Endothelial cell of umbilical vein (primary cell): ENCODE measurements at regions not wholly inside any gene's neighbourhood (a gene's known extent, or its start where the extent isn't known, plus 50 kb on each side); places are given as distances from the start of the nearest gene placed in this dataset.

Experiments
- BruUV-seq: library from RNA; stranded (reverse); fragments of 400-500 nt; replicated peaks from 2 replicates; lab custom pipeline; 2021; lab: Mats Ljungman, UMichigan
- CTCF ChIA-PET: fragments of 300-600, 350-600 bp; sonication (Branson Sonifier 250); formaldehyde crosslinking; loops from one replicate; lab custom pipeline; 2021; ENCODE audit warnings: antibody characterized with exemption, inconsistent platforms; lab: Charles Lee
- POLR2A ChIA-PET: fragments of 300-600, 350-600 bp; sonication (Branson Sonifier 250); formaldehyde crosslinking; loops from one replicate; lab custom pipeline; 2021; ENCODE audit warnings: antibody characterized with exemption, inconsistent platforms; lab: Charles Lee
- DNase-seq: peaks from one replicate; pipeline ENCODE4 v3.0.0-alpha.2; 2011; ENCODE audit warnings: low read depth, low spot score
- FAIRE-seq: peaks from 2 replicates; lab custom pipeline; 2011; peaks lifted over from hg19 to GRCh38; lab: Jason Lieb, UNC
- H2AFZ ChIP-seq: 2 replicates; pipeline ENCODE4 v1.6.0; 2012; ENCODE audit warnings: low read depth, low read length, control low read depth, inconsistent platforms
- H3K27ac ChIP-seq: 2 replicates; pipeline ENCODE4 v1.5.1; 2011; ENCODE audit warnings: low read depth, mild to moderate bottlenecking, control low read depth, low read length, moderate library complexity; ENCODE audit not compliant: insufficient read depth
- H3K27me3 ChIP-seq, 2 experiments: 2 replicates each; pipeline versions ENCODE4 v1.6.0 to v1.6.1; 2011; ENCODE audit warnings: low read length in 2 of 2, mixed read lengths in 1 of 2; ENCODE audit not compliant: control insufficient read depth in 2 of 2, insufficient read depth in 2 of 2
- H3K36me3 ChIP-seq, 2 experiments: 2 replicates in 1 of 2; 3 replicates in 1 of 2; pipeline ENCODE4 v1.5.1; 2011; ENCODE audit warnings: low read length in 2 of 2, mild to moderate bottlenecking in 1 of 2, moderate library complexity in 1 of 2; ENCODE audit not compliant: control insufficient read depth in 2 of 2, insufficient read depth in 2 of 2; ENCODE audit errors: extremely low read depth in 1 of 2
- H3K4me1 ChIP-seq: 3 replicates; pipeline ENCODE4 v1.5.1; 2011; ENCODE audit warnings: mild to moderate bottlenecking, low read length; ENCODE audit not compliant: control insufficient read depth, insufficient read depth; ENCODE audit errors: extremely low read depth
- H3K4me2 ChIP-seq: 2 replicates; pipeline ENCODE4 v1.6.1; 2011; ENCODE audit warnings: low read length, control low read depth, mixed read lengths; ENCODE audit not compliant: insufficient read depth
- H3K4me3 ChIP-seq, 3 experiments: fragments of 200-600 bp in 1 of 3; sonication (generic), shearing (Covaris generic) in 1 of 3; replicated peaks in 1 of 3; 2 replicates each; pipeline ENCODE4 v1.5.1; 2011 to 2016; ENCODE audit warnings: control low read depth in 3 of 3, low read length in 3 of 3, mild to moderate bottlenecking in 2 of 3, inconsistent platforms in 1 of 3, low read depth in 1 of 3, moderate library complexity in 1 of 3; ENCODE audit not compliant: insufficient read depth in 1 of 3
- H3K79me2 ChIP-seq: 2 replicates; pipeline ENCODE4 v1.6.0; 2012; ENCODE audit warnings: low read length, inconsistent platforms; ENCODE audit not compliant: control insufficient read depth, insufficient read depth
- H3K9ac ChIP-seq: replicated peaks from 2 replicates; pipeline ENCODE3; 2011; ENCODE audit warnings: low read length, control low read depth; ENCODE audit not compliant: insufficient read depth; ENCODE audit errors: extremely low read depth
- H3K9me1 ChIP-seq: replicated peaks from 3 replicates; pipeline ENCODE4 v1.6.0; 2011; ENCODE audit warnings: mild to moderate bottlenecking, low read length; ENCODE audit not compliant: control insufficient read depth, insufficient read depth; ENCODE audit errors: extremely low read depth
- H3K9me3 ChIP-seq: replicated peaks from 2 replicates; pipeline ENCODE4 v1.5.1; 2012; ENCODE audit warnings: low read length, inconsistent platforms; ENCODE audit not compliant: control insufficient read depth, insufficient read depth
- H4K20me1 ChIP-seq: replicated peaks from 2 replicates; pipeline ENCODE3; 2011; ENCODE audit warnings: mild to moderate bottlenecking, low read length; ENCODE audit not compliant: control insufficient read depth, insufficient read depth; ENCODE audit errors: extremely low read depth
- CTCF ChIP-seq, 2 donors: IDR thresholded peaks; 1 replicate in 1 of 2; 2 replicates in 1 of 2; pipeline ENCODE4 v1.5.1; 2011; ENCODE audit warnings: low read length in 2 of 2, mild to moderate bottlenecking in 2 of 2, moderate library complexity in 2 of 2, control low read depth in 1 of 2, inconsistent platforms in 1 of 2, low read depth in 1 of 2; ENCODE audit not compliant: insufficient read depth in 1 of 2; ENCODE audit errors: extremely low read depth in 1 of 2
- EZH2 ChIP-seq: IDR thresholded peaks from 2 replicates; pipeline ENCODE4 v1.6.1; 2012; ENCODE audit warnings: borderline replicate concordance, low read depth, mild to moderate bottlenecking, moderate library complexity, low read length, inconsistent platforms; ENCODE audit not compliant: severe bottlenecking
- FOS ChIP-seq: IDR thresholded peaks from 2 replicates; pipeline ENCODE4 v1.6.1; 2011; ENCODE audit warnings: mild to moderate bottlenecking, low read length, moderate library complexity, borderline replicate concordance; ENCODE audit not compliant: insufficient read depth
- GATA2 ChIP-seq: IDR thresholded peaks from 2 replicates; pipeline ENCODE4 v1.7.0; 2011; ENCODE audit warnings: low read depth, mild to moderate bottlenecking, moderate library complexity, mixed read lengths, low read length; ENCODE audit not compliant: insufficient read length, insufficient read depth
- JUN ChIP-seq: IDR thresholded peaks from 2 replicates; pipeline ENCODE4 v1.6.1; 2011; ENCODE audit warnings: borderline replicate concordance, low read depth; ENCODE audit not compliant: insufficient read length, insufficient read depth
- MAX ChIP-seq: IDR thresholded peaks from 2 replicates; pipeline ENCODE4 v1.6.1; 2011; ENCODE audit not compliant: insufficient read depth, insufficient read length
- MYC ChIP-seq: IDR thresholded peaks from one replicate; pipeline ENCODE4 v1.6.1; 2011; ENCODE audit warnings: mild to moderate bottlenecking, low read depth, low read length
- POLR2A ChIP-seq: IDR thresholded peaks from 2 replicates; pipeline ENCODE4 v1.6.1; 2012; ENCODE audit warnings: low read depth, mild to moderate bottlenecking, control low read depth, low read length
- POLR2AphosphoS5 ChIP-seq: IDR thresholded peaks from 2 replicates; pipeline ENCODE4 v1.6.1; 2012; ENCODE audit warnings: low read depth, mild to moderate bottlenecking, control low read depth, low read length, moderate library complexity; ENCODE audit not compliant: insufficient read depth
- dilution Hi-C: fragments of 300-500 bp; cut with MboI; formaldehyde crosslinking; loops from one replicate; pipeline ENCODE4 v1.15.0; 2019; ENCODE audit warnings: low sequenced_read_pairs; ENCODE audit not compliant: extremely low pct_ligation_motif_present
- intact Hi-C: fragments of 100-400 bp; cut with micrococcal nuclease; formaldehyde crosslinking; loops from one replicate; pipeline ENCODE4 v1.10.0; 2022

DNA sequence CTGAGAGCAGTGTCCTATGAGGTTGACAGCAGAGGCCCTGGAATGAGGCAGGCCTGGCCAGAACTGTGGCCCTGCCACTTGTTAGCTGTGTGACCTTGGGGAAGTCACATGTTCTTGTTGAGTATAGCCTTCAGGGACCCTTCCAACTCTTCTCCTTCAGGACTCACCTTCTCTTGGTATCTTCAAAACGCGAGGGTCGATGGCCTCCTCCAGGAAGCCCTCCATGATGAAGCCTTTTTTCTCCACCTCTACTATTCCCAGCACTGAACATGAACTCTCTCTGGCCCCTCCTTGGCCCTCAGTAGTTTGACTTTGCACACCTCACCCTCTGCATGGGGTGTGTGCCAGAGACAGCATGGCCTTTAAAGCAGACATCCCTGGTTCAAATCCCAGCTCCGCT lies 195.1 kb upstream of the LINGO1 start:
- Histone ChIP-seq H3K9me1 (no peaks in the 10 kb centered on the region), H3K36me3 (no peaks in the 10 kb centered on the region), H2AFZ (no peak overlapping the region), H3K27ac (no peak overlapping the region), H3K4me3 (no peak overlapping the region), H3K9ac (no peak overlapping the region), H3K27me3 (peaks cover 0 to 3% of the 10 kb centered on the region in 2 experiments), H3K4me1 (no peaks in the 10 kb centered on the region), H3K4me2 (no peak overlapping the region), H4K20me1 (no peaks in the 10 kb centered on the region), H3K9me3 (no peaks in the 10 kb centered on the region), H3K79me2 (no peaks in the 10 kb centered on the region)
- ChIA-PET CTCF (no interaction called here), POLR2A (no interaction called here)
- TF ChIP-seq POLR2A (no peak), GATA2 (no peak), JUN (no peak), CTCF (IDR thresholded peaks at IDR 0.05; ENCODE audit: extremely low read depth in 1 of 2, insufficient read depth in 1 of 2, low read depth in 1 of 2, low read length in 2 of 2) (no peak), FOS (no peak), EZH2 (no peak), MAX (no peak), POLR2AphosphoS5 (no peak), MYC (no peak)
- FAIRE-seq (no peak), DNase-seq (no peak)
- dilution Hi-C loops, result no loop called here
- intact Hi-C loops, result no loop called here
- no TSS peak for BruUV-seq
